ENCODE measurements at regions not wholly inside any gene's neighbourhood (a gene's known extent, or its start where the extent isn't known, plus 50 kb on each side); places are given as distances from the start of the nearest gene placed in this dataset.

DNA sequence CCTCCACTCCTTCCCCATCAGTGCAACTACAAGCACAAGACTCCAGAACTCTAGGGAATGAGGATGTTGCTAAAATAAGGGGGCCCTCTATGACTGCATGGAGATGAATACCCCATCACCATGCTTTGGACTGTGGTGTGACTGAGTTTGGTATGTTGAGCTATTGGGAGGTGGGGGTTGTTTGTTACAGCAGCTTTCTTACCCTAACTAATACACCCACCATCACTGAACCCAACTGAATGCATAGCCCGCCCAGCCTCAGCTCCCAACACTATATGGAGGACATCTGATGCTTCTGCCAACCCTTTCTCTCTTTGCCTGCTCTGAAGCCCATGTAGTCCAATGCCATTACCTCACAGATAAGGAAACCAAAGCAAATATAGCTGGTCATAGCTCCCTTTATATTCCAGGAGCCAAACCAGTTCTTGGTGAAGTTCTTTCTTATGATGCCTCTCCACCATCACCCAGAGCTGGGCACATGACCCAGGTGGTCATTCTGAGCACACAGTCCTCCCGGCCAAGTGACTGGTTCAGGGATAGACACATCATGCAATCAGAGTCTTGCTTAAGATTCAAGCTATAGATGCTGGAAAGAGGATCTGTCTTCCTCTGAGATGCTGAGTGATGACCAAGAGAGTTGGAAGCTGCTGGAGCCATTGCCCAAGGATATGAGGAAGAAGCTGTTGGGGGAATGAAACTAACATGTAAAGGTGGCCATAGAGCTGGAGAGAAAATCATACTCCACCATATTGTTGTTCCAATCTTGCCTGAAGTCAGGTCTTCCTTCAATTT is 155.6 kb upstream of the HAAO start:
- DNase-seq, result no peak

GRCh38 chr2:42944779-42945415 is 152.5 kb upstream of the HAAO start:
- no peak for DNase-seq

DNA sequence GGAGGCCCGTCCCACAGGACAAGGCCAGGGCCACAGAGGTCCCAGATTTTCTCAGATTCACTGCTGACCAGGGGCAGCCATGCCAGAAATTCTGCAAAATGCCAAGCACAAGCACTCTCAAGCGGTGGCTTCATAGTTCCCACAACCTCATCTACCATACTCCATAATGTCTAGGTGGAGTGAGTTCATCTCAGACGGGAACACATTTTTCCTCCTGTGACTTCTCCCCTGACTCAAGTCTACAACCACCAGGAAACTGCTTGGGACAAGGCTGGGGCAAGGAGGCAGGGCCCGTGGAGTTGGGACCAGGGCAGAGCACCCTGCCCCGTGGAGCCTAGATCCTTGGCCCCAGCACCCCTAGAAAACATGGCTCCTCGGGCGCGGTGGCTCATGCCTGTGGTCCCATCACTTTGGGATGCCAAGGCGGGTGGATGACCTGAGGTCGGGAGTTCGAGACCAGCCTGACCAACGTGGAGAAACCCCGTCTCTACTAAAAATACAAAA is 150.7 kb upstream of the HAAO start:
- DNase-seq, result no peak

DNA sequence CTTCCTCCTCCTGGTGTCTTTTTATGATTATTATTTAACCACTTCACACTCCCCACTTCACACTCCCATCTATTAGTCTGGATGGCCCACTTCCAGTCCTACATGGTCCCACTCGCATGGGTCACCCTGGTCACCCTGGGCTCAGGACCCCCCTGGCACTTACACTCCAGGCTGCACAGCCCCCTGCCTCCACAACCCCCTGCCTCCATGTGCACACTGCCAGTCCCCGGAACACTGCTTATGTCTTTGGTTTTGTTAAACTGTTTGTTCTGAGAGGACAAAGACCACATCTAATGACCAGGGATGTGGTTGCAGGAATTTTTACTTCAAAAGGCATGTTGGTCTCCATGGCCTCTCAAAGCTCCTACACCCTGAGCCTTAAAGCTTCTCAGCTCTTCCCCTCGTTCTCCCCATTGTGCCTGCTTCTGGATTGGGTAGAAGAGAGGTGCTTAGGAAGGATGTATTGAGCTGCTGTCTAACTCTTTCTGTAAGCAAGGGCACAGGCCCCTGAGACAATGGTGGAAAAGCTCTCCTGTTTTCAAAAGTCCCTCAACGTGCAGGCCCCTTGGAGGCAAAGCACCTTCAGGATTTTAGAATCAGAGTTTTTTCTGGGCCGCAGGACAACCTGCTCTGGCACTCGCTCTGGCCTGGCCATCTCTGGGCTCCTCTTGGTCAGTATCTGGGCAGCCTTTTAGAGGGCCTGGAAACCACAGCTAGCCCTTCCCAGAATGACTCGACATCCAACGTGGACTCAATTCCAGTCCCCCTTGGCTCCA is 150.0 kb upstream of the HAAO start:
- no peak for DNase-seq

GRCh38 chr2:42941633-42942176 is 149.3 kb upstream of the HAAO start:
- no peak for DNase-seq

GRCh38 chr2:42939411-42940206 is 147.2 kb upstream of the HAAO start:
- DNase-seq, result no peak

- DNase-seq, result no peak
These were observed 146.4 kb upstream of the HAAO start for GRCh38 chr2:42938671-42939370.

DNA sequence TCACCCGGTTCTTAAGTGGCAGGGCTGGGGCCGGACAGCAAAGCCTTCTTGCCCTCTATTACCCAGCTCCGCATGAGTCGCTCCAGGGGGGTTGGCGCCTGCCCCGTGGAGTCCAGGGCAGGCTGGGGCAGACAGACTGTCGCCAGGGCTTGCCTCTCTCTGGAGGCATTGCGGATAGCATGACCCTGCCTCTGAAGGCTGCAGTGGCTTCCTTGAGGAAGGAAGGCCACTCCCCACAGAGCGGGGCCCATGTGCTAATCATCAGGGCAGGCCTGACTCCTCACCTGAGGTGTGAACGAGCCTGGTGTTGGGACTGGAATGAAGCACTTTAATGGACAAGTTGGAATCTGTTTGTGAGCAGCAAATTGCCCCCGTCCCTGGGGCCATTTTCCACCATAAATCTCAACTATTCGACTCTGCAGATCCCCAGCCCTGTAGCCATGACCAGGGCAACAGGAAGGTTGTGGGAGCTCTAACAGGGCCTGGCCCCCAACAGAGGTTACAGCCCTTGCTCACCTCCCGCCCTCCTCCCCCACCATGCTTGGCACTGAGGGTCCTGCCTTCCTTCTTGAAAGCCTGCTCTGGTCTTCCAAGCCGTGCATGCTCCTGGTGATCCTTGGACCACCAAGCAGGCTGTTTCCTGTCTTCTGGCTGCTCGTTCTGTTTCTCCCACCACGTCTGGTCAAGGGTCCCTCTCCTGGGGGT is 144.9 kb upstream of the HAAO start:
- DNase-seq, result no peak

DNA sequence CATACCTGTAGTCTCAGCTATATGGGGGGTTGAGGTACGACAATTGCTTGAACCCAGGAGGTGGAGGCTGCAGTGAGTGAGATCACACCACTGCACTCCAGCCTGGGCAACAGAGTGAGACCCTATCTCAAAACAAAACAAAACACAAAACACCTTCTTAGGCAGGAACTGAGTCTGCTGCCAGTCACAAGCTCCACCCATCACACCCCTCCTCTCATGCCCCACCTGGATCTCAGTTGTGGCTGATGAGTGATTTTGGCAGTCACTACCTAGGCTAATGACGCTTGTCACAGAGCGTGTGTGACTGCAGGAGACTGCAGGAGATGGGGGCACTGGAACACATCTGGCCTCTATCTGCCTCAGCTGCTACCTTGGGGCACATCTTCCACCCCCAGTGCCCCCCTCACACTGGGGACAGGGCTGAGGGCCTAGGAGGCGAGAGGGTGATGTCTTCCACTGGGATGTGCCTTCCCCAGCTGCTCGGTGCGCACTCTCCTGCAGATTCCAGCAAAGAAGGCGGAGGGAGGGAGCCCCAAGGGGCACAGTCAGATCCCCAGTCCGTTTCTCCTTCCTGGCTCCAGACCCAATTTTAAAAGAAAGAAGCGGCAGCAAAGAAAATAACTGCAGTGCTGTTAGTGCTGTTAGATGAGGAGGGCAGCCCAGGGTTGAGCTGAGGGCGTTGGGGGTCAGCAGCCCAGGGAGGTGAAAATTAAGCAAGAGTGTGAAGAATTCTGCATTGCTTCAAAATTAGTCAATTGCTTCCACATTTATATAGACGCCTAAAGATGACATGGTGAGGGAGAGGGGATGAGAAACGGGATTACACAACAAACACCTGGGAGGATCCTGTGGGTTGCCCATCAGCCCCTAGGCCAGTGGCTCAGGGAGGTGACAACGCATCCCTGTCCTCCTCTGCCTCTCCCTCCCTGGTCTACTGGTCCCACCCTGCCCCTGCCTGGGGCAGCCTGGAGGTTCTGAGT is 143.6 kb upstream of the HAAO start:
- DNase-seq, result no peak

DNA sequence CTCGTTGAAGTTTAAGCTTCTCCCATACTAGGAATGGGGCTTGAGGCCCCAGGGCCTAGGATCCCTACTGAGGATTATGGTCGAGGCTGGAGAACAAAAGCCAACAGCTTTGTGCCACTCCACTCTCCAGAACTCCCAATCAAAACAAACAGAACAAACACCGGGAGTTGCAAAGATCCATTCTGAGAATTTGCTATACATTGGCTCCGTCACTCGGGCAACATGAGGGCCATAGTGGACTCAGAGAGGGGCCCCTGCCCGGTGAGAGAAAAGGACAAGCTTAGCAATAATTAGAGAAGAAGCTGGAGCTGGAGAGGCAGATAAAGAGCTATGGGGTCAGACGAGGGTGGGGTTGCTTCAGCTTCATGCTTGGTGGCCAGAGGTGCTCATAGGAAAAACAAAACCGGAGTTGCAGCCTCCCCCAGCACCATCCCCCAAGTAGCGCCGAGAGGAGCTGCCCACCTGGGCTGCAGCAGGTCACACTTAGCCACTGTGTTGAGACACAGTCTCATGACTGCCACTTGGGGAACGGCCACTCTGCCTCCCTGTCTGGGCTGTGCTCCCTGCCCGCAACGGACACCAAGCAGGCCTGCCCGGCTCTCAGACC is 142.3 kb upstream of the HAAO start:
- DNase-seq, result no peak

DNA sequence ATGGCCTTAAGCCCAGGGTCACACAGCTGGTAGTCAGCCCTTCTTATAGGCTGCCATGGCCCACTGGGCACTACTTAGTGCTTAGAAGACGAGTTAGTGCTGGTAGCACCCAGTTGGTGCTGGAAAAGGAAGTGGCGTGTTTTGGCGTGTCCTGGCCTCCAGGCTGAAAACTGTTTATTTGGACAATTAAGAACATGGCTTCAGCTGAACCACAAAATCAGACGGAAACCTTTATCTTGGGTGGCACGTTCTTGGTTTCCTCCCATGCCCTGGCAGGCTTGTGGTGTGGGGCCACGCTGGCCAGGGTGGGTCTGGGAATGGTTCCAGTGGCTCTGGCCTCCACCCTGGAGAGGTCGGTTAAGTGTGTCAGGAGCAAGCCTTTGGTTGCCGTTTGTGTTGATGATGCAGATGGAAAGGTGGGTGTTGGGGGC is 141.5 kb upstream of the HAAO start:
- DNase-seq, result no peak

DNA sequence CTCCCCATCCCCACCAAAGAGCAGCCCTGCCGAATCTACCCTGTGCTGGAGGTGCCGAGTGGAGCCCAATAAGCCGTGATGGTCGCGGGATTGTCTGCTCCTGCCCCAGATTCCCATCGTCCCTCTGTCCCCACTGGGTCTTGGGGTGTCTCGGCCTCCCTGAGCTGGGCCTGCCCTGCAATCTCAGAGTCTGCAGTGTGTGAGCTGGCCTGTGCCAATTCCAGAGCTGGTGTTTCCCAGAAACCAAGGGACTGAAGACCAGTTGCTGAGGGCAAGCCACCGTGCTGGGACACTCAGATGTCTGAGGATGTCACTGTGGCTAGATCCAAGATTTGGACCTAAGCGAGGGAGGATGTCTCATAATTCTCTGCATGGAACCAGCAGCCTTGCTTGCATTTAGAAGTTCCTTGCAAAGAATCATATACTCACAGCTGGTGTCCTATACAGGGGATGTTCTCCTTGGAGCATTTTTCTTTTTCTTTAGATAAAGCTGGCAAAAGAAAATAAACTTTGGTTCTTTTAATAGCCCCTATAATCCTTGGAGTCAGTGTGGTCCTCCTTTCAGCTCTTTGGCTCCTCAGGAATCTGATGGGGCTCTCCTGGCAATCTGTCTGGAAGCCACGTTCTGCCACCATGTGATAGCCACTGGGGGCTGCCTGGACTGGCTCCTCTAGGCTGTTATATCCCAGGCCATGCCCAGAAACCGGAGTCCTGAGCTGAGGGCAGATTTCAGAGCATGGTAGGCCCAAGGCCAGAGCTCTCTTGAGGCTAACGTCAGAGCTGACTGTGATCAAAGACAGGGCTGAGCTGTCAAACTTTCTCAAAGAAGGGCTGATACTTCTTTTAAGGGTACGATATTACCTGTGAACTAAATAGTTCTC is 140.1 kb upstream of the HAAO start:
- no peak for DNase-seq

DNA sequence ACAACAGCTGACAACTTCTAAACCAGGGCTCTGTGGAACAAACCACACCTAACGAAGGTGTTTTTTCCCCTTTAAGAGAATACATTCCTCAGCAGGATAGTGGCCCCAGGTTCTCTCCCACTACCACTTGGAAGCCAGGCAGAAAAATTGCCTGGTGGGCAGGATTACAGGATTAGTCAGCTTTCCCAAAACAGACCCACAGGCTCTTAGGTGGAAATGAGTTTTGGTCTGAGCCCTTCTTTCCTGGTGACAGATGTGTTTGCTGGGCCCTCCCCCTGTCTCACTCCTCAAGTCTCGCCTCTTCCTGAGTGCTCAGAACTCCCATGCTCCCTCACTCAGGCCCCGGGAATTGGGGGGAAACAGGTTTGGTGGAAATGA is 139.4 kb upstream of the HAAO start:
- DNase-seq, result no peak

GRCh38 chr2:42931146-42931817 is 138.9 kb upstream of the HAAO start:
- DNase-seq, result no peak

GRCh38 chr2:42930025-42930581 is 137.7 kb upstream of the HAAO start:
- no peak for DNase-seq

DNA sequence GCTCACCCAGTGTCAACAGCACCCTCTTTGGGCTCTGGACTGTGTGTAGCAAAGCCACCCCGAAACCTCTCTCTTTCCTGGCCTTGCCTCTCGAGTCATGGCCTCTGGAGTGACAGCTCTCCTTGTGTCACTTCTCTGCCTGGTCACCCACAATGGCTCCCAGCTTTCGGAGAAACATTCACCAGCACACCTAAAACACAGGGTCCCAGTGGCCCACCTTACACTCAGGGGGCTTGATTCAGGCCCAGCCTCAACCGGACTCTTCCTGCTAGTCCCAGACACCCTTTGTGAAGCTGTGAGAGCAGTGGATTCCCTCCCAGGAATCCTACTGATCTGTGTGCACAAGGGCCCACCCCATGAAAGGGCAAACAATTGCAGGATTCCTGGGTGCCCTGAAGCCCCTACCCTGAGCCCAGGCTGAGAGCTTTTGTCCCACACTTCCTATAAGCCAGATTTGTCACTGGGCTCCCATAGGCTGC is 137.2 kb upstream of the HAAO start:
- DNase-seq, result no peak
